ENCODE measurements at regions not wholly inside any gene's neighbourhood (a gene's known extent, or its start where the extent isn't known, plus 50 kb on each side); places are given as distances from the start of the nearest gene placed in this dataset.

DNA sequence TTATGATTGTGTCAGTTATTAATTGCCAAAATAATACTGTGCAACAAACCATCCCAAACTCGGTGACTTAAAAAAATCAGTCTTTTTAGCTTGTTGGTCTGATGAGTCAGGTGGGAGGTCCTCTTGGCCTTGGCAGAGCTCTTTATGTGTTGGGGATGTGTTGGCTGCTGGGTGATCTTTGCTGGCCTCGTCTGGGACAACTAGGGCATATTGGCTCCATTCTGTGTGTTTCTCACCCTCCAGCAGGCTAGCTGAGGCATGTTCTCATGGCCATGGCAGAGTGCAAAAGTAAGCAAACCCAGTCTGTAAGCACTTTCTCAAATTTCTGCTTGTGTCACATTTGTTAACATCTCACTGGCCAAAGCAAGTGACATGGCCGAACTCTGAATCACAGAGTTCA lies 251.6 kb downstream of the RPLP1 start:
- FAIRE-seq = peak; percentile 32
- TF ChIP-seq, protein P1, sequence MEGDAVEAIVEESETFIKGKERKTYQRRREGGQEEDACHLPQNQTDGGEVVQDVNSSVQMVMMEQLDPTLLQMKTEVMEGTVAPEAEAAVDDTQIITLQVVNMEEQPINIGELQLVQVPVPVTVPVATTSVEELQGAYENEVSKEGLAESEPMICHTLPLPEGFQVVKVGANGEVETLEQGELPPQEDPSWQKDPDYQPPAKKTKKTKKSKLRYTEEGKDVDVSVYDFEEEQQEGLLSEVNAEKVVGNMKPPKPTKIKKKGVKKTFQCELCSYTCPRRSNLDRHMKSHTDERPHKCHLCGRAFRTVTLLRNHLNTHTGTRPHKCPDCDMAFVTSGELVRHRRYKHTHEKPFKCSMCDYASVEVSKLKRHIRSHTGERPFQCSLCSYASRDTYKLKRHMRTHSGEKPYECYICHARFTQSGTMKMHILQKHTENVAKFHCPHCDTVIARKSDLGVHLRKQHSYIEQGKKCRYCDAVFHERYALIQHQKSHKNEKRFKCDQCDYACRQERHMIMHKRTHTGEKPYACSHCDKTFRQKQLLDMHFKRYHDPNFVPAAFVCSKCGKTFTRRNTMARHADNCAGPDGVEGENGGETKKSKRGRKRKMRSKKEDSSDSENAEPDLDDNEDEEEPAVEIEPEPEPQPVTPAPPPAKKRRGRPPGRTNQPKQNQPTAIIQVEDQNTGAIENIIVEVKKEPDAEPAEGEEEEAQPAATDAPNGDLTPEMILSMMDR (optimal IDR thresholded peaks at IDR 0.05 in 1 of 3, IDR thresholded peaks at IDR 0.05 in 1 of 3, conservative IDR thresholded peaks at IDR 0.05 in 1 of 3; ENCODE audit: extremely low read depth in 1 of 3, insufficient read depth in 2 of 3, low read length in 3 of 3) = no peak
- no peak for TF ChIP-seq EZH2 (IDR thresholded peaks at IDR 0.05; ENCODE audit: low read length)
- dilution Hi-C loops (cut with MboI; ENCODE audit: extremely low pct_ligation_motif_present, low sequenced_read_pairs) = no loop called here

DNA sequence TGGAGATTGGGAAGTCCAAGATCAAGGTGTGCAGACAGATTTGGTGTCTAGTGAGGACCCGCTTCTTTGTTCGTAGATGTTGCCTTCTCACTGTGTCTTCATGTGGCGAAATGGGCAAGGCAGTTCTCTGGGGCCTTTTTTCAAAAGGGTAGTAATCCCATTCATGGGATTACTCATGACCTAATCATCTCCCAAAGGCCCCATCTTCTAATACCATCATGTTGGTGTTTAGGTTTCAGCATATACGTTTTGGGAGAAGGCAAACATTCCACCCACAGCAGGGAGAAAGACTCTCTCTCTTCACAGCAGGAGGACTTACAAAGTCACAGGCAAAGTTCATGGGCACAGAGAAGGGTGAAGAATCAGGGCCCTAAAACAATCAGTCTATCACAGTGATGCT lies 252.1 kb downstream of the RPLP1 start:
- no peak overlapping the region for H2AFZ ChIP-seq (ENCODE audit: control insufficient read depth, low read length)
- H3K79me2 ChIP-seq (ENCODE audit: control insufficient read depth, insufficient read depth, low read length) = no peaks in the 10 kb centered on the region
- no peak for TF ChIP-seq EZH2 (IDR thresholded peaks at IDR 0.05; ENCODE audit: low read length)
- TF ChIP-seq, protein P1 (optimal IDR thresholded peaks at IDR 0.05 in 1 of 3, IDR thresholded peaks at IDR 0.05 in 1 of 3, conservative IDR thresholded peaks at IDR 0.05 in 1 of 3; ENCODE audit: extremely low read depth in 1 of 3, insufficient read depth in 2 of 3, low read length in 3 of 3) = no peak
- H3K9ac ChIP-seq (ENCODE audit: control insufficient read depth, extremely low read depth, insufficient read depth, low read length) = no peak overlapping the region
- no peaks in the 10 kb centered on the region for H3K4me1 ChIP-seq (ENCODE audit: control insufficient read depth, extremely low read depth, insufficient read depth, low read length)
- H3K9me3 ChIP-seq (ENCODE audit: control insufficient read depth, low read depth, low read length) = no peaks in the 10 kb centered on the region
- dilution Hi-C loops (cut with MboI; ENCODE audit: extremely low pct_ligation_motif_present, low sequenced_read_pairs) = no loop called here
- H3K27ac ChIP-seq (ENCODE audit: control insufficient read depth, insufficient read depth, low read length) = no peak overlapping the region
- DNase-seq (ENCODE audit: low read depth, low spot score) (no peak), FAIRE-seq (no peak)
- no peak overlapping the region for H3K4me2 ChIP-seq (ENCODE audit: control insufficient read depth, extremely low read depth, insufficient read depth, low read depth, low read length)
- H3K9me1 ChIP-seq (ENCODE audit: control insufficient read depth, extremely low read depth, insufficient read depth, low read length) = no peaks in the 10 kb centered on the region
- no peak overlapping the region for H3K4me3 ChIP-seq (ENCODE audit: control insufficient read depth in 2 of 3, extremely low read depth in 1 of 3, insufficient read depth in 2 of 3, low read depth in 1 of 3, low read length in 3 of 3)
- H3K36me3 ChIP-seq (ENCODE audit: control insufficient read depth in 2 of 2, extremely low read depth in 1 of 2, insufficient read depth in 2 of 2, low read length in 2 of 2) = no peaks in the 10 kb centered on the region
- no peaks in the 10 kb centered on the region for H4K20me1 ChIP-seq (ENCODE audit: control insufficient read depth, extremely low read depth, insufficient read depth, low read length)
- H3K27me3 ChIP-seq (ENCODE audit: control insufficient read depth, extremely low read depth, insufficient read depth, low read length) = peaks cover 11% of the 10 kb centered on the region

More for the DNA sequence above, 251.6 kb downstream of the RPLP1 start:
- H3K4me1 ChIP-seq (ENCODE audit: control insufficient read depth, extremely low read depth, insufficient read depth, low read length) = no peaks in the 10 kb centered on the region
- H3K4me3 ChIP-seq (ENCODE audit: control insufficient read depth in 2 of 3, extremely low read depth in 1 of 3, insufficient read depth in 2 of 3, low read depth in 1 of 3, low read length in 3 of 3) = no peak overlapping the region
- no peak overlapping the region for H3K4me2 ChIP-seq (ENCODE audit: control insufficient read depth, extremely low read depth, insufficient read depth, low read depth, low read length)
- no peak overlapping the region for H2AFZ ChIP-seq (ENCODE audit: control insufficient read depth, low read length)
- H3K9me3 ChIP-seq (ENCODE audit: control insufficient read depth, low read depth, low read length) = no peaks in the 10 kb centered on the region
- H3K27ac ChIP-seq (ENCODE audit: control insufficient read depth, insufficient read depth, low read length) = no peak overlapping the region
- no peaks in the 10 kb centered on the region for H3K36me3 ChIP-seq (ENCODE audit: control insufficient read depth in 2 of 2, extremely low read depth in 1 of 2, insufficient read depth in 2 of 2, low read length in 2 of 2)
- H3K9me1 ChIP-seq (ENCODE audit: control insufficient read depth, extremely low read depth, insufficient read depth, low read length) = no peaks in the 10 kb centered on the region
- DNase-seq (ENCODE audit: low read depth, low spot score) = no peak
- H3K27me3 ChIP-seq (ENCODE audit: control insufficient read depth, extremely low read depth, insufficient read depth, low read length) = peaks cover 11% of the 10 kb centered on the region
- H3K79me2 ChIP-seq (ENCODE audit: control insufficient read depth, insufficient read depth, low read length) = no peaks in the 10 kb centered on the region
- H3K9ac ChIP-seq (ENCODE audit: control insufficient read depth, extremely low read depth, insufficient read depth, low read length) = no peak overlapping the region
- H4K20me1 ChIP-seq (ENCODE audit: control insufficient read depth, extremely low read depth, insufficient read depth, low read length) = no peaks in the 10 kb centered on the region

Measured in keratinocyte (primary cell).